HG03064 (cell line): ENCODE measurements at regions not wholly inside any gene's neighbourhood (a gene's known extent, or its start where the extent isn't known, plus 50 kb on each side); places are given as distances from the start of the nearest gene placed in this dataset.

Source experiments
- ATAC-seq: cut with Tn5 transposase; IDR thresholded peaks from one replicate; pipeline ENCODE4 v1.9.1; 2021; ENCODE audit warnings: low read depth; ENCODE audit not compliant: unreplicated experiment

DNA sequence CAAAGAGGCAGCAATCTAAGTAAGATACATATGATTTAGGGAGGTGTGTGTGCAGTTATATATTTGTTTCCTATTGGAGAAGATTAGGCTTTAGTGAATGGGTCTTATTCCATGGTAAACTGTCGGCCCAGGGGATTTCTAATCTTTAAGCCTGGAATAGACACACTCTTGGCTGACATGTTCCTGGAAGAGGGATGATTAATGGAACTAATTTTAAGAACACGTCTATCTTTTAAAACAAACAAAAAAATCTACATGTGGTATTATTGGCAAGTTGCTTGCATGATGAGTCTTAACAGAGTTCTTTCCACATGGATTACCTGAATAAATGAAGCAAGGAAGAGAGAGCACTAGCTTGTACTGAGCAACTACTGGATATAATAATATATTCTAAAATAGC, 114.2 kb upstream of the NT5C1B start:
- ATAC-seq: no peak

DNA sequence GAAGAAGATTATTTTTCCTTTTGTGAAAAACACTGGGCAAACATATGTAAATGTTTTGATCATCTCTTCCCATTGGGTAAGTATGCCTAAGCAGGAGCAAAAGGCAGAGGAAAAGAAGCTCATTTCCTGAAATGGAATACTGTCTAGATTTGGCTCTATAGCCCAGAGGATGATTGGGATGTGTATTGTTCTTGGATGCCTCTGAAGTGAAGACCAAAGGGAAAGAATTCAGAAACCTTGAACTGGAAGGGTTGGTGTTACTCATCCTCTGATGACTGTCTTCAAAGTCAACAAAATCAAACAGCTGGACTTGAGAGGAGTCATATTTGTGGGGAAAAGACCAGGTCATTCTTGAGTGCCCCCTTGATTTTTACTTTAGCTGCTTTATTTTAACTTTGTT, 112.6 kb upstream of the NT5C1B start:
- ATAC-seq: no peak

DNA sequence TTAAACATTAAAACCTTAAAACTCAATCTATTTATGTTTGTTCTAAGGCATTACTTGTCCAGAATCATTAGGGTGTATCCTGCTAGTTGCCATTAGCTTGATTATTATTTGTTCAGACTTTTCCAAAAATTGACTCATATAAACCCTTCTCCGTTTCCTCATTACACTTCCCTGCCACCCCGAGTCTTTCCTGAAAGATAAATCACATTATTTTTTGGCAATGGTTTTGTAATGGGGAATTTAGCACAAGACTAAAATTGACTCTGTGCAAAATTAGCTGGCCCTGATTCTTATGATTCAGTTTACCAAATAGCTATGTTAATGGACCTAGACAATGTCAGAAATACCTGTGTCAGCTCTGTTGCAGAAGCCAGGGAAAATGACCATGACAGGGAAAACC, 112.2 kb upstream of the NT5C1B start:
- ATAC-seq: no peak

DNA sequence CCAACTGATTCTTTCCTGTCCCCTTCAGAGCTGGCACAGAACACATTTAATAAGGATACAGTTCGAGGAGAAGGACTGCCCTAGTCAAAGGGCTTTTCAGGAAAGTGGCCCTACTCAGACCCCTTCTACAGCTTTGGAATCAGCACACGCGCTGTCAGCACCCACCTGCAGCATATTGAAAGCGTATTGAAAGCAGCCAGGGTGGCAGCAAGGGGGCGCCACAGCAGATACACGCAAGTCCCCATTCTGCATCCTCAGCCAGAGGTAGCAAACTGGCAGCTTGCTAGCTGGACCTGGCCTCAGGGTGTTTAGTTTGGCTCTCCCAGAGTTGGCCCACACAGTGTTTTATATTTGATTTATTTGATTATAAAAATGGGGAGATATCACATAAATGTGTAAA, 101.0 kb upstream of the NT5C1B start:
- ATAC-seq: no peak

DNA sequence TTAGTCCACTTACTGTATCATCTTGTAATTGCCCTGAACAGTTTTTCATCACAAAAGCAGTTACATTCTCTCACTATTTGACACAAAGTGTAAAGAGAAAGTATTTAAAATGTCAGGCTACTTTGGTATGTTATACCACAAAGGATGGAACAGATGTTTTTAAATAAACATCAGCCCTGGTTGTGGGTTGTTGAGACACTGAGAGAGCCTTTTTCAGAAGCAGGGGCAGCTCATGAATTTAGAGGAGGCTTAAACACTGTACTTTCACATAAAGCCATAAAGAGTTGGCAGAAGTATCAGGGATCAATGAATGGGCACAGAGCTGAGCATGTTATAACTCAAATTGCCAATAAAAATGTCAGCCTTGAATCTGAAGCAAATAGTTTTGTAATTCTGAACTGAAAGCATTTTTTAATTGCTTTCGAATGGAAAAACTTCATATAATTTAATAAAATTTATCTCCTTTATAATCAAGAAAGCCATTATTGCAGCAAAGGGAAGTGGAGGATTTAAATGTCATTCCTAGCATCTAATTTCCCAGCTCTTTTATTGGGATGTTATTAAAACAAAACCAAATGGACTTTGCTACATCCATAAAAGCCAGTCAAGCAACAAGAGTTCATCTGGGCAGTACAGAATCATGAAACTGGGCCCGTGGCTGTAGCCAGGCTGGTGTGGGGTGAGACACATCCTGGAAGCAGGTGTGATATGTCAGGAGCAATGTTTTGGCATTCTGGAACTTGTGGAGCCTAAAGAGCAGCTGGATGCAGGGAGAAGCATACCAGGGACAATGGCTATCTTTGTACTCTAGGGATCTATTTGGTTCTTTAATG, 95.1 kb upstream of the NT5C1B start:
- no peak for ATAC-seq

DNA sequence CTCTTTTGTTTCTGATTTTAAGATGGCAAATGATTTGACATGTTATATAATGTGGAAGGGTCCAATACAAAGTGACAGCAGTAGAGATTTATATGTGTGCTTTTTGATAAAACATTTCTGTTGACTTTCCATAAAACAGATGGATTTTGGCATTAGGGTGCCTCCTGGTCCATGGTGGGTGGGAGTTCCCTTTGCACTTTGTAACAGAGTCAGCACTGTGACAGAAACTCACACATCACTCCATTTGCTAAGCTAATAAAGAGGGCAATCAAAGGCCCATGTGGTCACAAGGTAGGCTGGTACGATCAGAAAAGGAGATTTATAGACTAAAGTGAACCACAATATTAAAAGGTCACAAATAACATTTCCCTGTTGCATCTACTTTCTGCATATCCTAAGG, 93.3 kb upstream of the NT5C1B start:
- ATAC-seq: no peak

DNA sequence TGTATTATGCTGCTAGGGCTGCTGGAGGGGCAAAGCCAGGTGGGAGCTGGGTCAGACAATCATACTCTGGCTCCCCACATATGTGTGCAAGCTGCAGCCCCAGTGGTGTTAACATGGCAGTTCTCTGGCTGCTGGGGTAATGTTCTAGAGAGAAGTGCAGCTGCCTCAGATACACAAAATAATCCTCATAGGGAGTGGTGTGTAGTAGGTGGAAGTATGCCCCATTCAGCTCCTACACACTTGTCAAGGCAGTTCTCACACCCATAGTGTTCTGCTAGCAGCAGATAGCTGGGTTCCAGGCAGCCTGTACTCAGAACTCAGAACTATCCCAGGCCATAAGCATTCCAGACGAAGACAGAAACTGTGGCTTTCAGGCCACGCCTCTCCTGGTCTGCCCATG, 87.9 kb upstream of the NT5C1B start:
- no peak for ATAC-seq

DNA sequence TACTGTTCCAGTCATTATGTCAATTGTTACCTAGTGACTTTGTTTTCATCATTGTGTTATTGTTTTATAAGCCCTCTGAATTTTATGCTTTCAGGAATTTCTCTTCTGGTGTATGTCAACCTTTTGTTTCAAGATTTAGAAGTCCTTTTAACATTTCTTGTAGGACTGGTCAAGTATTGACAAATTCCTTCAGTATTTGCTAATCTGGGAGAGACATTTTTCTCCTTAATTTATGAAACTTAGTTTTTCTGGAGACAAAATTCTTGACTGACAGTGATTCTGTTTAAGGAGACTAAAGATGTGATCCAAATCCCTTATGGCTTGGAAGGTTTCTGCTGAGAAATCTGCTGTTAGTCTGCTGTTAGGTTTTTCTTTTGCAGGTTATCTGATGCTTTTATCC, 84.9 kb upstream of the NT5C1B start:
- no peak for ATAC-seq

DNA sequence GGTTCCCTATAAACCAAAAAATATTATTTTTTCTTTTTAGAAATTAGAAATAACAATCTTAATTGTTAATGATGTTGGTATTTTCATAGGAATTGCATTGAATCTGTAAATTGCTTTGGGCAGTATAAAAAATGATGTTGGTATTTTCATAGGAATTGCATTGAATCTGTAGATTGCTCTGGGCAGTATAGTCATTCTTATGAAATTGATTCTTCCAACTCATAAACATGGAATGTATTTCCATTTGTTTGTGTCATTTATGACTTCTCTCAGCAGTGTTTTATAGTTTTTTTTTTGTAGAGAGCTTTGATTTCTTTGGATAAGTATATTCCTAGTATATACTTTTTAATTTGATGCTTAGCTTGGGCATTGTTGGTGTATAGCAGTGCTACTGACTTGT, 82.0 kb upstream of the NT5C1B start:
- no peak for ATAC-seq

DNA sequence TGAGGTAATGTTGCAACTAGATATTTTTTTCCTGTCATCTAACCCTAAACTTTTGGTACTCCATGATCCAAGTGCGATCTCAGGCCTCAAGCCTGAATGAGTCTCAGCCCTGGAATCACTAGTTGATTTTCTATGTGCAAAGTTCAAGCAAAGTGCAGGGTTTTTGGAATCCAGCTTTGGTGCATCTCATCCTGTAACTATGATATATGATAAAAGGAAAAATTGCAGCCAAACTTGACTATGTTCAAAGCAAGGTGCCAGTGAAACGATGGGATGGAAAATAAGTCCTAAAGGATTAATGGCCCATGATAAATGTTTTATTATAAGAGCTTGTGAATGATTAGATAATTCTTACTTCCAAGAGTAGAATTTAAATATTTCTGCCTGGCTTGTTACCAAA, 78.9 kb upstream of the NT5C1B start:
- ATAC-seq: no peak

DNA sequence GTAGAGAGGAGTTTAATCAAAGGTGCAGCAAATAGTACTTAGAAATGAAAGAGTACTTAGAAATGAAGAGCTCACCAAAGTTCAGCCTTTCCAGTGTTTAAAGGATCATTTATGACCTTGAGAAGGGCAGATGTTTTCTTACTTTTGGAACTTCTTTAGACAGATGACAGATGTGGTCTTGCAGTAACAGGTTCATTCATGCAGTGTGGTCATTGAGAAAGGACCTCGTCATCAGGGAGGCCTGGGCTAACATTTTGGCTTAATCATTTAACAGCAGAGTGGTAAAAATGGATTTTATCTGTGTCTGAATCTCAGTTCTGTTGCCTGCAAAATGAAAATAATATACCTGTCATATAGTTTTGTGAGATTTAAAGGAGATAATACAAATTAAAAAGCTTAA, 75.1 kb upstream of the NT5C1B start:
- no peak for ATAC-seq

DNA sequence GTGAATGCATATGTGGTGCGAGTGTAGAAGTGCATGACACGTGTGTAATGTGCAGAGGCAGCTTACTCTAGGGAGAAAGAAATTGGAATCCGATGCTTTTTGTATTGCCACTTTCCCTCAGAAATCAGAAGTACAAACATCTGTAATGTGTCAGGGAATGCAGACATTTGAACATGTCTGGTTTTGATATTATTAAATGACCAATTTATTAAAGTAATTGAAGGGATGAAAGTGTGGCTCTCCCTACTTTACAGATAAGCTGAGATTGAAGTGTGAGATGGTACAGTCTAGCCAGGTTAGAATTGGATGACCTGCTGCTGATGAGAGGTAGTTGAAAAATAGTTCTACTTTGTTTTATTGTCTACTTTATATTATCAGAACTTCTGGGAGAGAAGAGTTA, 74.5 kb upstream of the NT5C1B start:
- ATAC-seq: no peak

DNA sequence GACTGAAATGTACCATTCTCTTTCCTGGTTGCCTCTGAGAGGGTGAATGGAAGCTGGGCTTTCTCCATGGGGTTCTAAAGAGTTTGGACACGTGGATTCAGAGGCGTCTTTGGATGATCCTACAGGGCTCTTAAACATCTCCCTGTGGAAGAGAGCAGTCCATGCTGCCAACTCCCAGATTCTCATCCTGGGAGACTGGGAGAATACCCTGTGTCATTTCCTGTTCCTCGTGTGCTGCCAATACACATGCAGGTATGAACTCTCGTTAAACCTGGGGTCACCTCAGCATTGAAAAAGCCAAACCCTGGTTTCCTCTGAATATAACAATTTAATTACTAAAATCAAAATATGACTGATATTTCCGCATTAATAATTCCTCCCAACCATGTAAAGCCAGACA, 73.3 kb upstream of the NT5C1B start:
- ATAC-seq: no peak

DNA sequence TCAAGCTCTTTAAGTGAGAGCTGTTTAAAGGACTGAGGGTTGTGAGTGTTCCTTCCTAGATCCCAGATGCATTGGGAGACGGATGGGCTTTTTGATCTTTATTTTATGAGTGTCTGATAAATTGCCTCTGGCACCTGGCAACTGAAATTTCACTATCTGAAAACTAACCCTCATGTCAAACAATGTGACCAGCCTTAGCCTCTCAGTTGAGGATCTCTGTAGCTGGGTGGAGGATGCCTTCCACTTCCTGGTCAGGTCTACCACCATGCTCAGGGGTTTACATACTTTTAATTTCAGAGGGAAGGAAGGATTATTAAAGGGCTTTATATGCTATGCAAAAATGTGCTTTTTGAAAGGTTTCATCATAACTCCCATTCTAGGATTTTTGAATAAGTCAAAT, 70.5 kb upstream of the NT5C1B start:
- ATAC-seq: no peak

DNA sequence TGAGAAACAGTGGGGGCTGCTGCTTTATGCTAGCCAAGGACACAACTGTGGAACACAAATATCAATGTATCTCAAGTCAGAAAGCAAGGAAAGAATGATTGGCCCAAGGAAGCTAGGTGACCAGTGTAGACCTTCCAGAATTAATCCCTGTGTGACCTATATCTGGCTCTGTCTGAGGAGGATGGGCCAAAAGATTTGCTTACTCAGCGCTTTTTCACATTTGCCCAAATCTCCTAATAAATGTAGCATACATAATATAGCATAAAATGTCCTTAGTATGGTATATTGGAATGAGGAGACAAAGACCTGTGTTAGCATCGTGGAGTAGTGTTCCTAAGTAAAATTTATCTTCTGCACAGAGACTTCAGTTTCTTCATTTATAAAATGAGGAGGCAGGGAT, 66.7 kb upstream of the NT5C1B start:
- no peak for ATAC-seq

DNA sequence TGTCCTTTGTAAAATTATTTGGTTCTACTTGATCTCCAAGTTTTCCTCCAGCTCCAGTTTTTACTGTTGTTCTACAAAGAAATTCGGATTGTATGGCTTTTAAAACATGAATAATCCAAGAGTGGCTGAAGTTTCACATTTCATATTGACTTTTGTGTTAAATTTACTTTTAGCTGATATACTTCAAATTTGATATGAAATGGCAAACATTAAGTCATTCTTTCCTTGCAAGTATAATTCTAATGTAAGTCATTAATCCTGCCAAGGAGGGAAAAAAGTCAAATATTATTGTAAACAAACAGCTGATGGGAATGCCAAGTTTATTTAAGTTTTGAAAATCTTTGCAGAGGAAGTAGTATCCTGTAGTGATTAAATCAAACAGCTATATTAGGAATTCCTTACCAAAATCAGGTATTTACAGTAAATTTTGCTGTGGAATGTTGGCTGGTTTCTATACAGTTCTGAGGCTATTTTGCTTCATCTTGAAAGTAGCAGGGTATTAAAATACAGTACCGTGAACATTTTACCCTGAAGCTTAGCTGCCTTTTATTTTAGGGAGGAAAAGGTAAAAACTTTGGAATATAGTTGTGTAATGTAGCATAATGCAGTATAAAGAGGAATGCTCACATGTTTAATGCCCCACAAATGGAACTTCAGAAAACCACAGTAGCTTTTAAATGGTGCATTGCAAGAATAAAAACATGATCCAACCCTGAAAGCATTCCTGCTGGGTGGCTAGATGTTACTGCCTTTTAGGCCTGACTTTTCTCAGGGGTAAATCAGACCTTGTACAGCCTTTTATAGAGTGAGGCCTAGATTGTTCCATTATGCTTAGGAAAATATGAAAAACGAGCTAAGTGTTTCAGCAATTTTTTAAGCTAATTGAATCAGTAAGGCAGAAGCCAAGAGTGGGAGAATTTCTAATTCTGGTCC, 62.7 kb upstream of the NT5C1B start:
- ATAC-seq: no peak

DNA sequence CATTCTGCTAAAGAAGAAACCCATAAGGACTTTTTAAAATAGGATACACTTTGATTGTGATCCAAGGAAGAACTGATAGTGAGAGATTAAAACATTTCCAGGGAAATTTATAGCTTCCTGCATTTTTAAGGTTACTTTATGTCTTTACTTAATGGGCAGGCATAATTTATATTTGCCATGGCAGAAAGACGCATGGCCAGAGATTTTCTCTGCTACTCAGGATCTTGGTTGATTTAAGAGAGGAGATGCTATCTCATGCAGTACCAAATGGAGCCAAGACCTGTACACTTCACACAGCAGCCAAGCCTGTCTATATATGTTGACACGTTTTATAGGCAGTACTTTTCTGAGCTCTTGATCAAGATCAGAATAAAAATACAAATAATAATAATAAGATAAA, 60.9 kb upstream of the NT5C1B start:
- no peak for ATAC-seq

DNA sequence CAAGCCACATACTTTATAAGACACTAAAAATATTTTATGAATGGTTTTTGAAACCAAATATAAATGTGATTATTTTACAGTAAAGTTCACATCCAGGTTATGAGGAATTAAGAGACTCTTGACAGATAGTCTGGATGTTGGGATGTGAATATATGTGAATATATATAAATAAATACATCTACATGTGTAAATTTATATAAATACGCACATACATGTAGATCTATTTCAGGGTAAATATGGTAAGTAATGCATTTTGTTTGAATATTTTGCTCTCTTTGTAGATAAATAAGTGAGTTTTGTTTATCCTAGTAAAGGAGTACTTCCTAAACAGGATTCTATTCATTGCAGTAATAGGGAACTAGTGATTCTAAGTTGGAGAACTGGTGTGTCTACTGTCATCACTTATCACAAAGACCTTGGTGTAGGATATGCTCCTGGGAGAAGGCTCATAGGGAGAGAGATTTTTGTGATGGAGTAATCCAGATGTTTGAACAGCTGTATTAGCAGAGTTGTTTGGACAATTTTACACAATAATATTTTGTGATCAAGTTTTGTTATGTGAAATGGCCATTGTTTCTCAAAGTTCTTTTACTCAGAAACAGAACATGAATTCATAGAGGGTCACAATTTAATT, 60.2 kb upstream of the NT5C1B start:
- ATAC-seq: no peak

DNA sequence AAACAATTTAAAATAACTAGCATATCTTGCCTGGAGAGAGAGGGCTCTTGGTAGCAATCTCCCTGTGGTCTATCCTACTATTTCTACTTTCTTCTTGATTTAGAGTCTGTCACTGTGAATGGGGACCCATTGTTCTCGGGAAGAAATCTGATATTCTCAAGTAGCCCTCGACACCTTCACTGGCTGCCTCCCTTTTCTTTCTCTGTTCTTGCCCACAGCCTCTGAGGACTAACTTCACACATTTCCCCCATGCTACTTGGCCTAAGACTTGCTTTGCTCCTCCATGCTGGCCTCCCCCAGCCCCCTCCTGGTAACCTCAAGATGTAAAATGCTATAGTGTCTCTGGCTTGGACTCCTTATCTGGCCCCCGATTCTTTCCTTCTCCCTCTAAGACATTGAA, 58.8 kb upstream of the NT5C1B start:
- no peak for ATAC-seq

DNA sequence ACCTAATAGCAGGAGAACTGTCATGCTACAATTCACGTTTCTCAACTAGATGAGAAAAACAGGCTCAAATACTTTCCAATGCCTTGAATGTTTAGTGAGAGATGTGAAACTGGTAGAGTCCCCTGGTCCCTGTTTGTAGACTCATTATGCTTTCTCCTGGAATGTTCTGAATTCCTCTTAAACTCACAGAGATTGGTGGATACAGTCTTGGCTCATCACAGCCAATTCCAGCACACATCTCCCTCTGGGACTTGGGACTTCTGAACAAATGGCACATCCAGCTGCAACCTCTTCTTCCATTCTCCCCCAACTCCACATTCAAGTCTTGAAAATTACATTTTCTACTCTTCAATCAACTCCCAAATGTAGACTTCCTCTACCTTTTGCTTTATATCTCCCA, 58.4 kb upstream of the NT5C1B start:
- no peak for ATAC-seq

DNA sequence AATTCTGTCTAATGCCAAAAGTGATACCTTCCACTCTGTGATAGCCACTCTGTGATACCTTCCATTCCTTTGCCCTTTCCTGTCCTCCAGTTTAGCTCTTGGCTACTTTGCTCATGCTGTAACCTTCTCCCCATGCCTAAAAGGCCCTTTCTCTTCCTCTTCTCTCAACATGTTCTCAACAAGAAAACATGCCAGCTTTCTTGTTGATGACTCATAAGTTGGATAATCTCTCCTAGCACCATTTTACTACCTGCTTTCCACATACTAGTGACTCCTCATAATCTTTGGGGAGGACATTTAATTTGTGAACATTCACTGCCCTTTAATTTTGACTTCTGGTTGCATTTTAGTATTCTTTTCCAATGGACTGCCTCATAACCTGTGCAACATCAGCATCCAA, 55.9 kb upstream of the NT5C1B start:
- ATAC-seq: no peak

DNA sequence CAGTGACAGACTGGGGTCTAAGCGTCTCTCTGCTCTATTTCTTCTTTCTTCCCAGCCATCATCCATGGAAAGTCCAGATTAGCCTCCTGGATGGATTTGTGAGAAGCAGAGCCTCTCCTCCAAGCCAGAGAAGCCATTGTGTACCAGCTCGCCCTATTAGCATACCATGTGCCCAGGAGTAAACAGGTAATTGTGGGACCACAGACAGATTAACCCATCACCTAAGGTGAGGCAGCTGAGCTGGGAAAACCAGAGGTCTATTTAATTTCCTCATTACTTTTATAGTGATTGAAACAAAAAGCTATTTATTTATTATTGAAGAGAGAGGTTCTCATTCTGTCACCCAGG, 54.7 kb upstream of the NT5C1B start:
- ATAC-seq: no peak
